22Rv1 (cell line): ENCODE measurements at regions not wholly inside any gene's neighbourhood (a gene's known extent, or its start where the extent isn't known, plus 50 kb on each side); places are given as distances from the start of the nearest gene placed in this dataset.

Experiments used
- ZFX ChIP-seq: fragments of 450-650 bp; IDR thresholded peaks from 2 replicates; pipeline ENCODE4 v1.6.1; 2017; ENCODE audit warnings: antibody characterized with exemption, borderline replicate concordance
- TF ChIP-seq, protein P1 (sequence below): fragments of 450-650 bp; IDR thresholded peaks from 2 replicates; pipeline ENCODE4 v1.5.1; 2017; ENCODE audit warnings: mild to moderate bottlenecking

DNA sequence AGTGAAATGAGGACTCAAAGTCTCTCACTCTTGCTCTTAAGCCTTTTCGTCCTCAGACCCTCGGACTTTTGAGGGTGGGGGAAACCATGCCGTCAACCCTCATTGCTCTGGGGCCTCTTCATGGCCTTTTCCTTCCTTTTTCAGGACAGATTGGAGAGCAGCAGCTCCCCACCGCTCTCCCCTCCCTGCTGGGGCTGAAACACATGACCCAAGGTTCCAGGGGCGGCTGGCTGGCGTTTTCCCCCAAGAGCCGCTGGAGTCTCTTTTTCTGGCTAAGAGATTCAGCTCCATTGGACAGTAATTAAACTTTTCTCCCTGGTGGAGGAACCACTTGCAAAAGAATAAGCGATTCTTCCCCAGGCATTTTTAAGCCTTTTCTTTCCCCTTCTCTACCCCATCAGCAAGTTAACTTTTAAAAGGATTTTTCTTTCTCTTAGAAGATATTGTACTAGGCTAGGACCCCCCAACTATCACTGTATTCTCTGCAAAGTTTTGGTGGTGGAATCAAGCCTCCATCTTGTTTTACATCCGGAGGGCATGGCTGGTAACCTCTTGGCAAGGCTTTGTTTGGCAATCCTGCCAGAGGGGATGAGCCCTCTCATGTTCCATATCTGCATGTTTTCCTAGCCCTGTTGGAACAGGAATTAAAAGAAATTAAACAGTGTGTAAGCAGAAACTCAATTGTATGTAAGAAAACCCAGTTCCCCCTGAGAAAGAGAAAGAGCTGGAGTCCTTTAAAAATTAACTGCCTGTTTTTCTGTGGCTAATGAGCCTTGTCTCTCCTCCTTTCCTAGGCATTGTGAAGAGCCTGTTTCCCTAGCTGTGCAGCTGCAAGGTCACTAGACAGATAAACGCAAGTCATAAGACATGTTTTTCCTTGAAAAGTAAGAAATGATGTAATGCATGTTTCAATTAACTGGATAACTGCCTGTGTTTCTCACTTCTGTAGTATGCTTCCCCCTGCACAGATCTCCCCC lies 100.8 kb upstream of the GPR6 start:
- TF ChIP-seq, protein P1, sequence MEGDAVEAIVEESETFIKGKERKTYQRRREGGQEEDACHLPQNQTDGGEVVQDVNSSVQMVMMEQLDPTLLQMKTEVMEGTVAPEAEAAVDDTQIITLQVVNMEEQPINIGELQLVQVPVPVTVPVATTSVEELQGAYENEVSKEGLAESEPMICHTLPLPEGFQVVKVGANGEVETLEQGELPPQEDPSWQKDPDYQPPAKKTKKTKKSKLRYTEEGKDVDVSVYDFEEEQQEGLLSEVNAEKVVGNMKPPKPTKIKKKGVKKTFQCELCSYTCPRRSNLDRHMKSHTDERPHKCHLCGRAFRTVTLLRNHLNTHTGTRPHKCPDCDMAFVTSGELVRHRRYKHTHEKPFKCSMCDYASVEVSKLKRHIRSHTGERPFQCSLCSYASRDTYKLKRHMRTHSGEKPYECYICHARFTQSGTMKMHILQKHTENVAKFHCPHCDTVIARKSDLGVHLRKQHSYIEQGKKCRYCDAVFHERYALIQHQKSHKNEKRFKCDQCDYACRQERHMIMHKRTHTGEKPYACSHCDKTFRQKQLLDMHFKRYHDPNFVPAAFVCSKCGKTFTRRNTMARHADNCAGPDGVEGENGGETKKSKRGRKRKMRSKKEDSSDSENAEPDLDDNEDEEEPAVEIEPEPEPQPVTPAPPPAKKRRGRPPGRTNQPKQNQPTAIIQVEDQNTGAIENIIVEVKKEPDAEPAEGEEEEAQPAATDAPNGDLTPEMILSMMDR, result no peak
- no peak for TF ChIP-seq ZFX
